ENCODE measurements at regions not wholly inside any gene's neighbourhood (a gene's known extent, or its start where the extent isn't known, plus 50 kb on each side); places are given as distances from the start of the nearest gene placed in this dataset.

GRCh38 chr3:117200962-117201361, 491.4 kb downstream of the TUSC7 start:
- TF ChIP-seq CTCF (IDR thresholded peaks at IDR 0.05) (no peak), POLR2A (IDR thresholded peaks at IDR 0.05) (no peak), POLR2AphosphoS5 (IDR thresholded peaks at IDR 0.05; ENCODE audit: insufficient read depth in 1 of 2, low read depth in 1 of 2) (no peak)
